WTC11 (cell line): ENCODE measurements at regions not wholly inside any gene's neighbourhood (a gene's known extent, or its start where the extent isn't known, plus 50 kb on each side); places are given as distances from the start of the nearest gene placed in this dataset.

Experiments used
- CTCF ChIP-seq: fragments of 200-600 bp; IDR thresholded peaks from 2 replicates; pipeline ENCODE4 v1.8.0; 2022; ENCODE audit warnings: antibody characterized with exemption
- E2F4 ChIP-seq: sonication (generic); formaldehyde crosslinking; IDR thresholded peaks from 2 replicates; pipeline ENCODE4 v1.8.1; 2022; ENCODE audit warnings: low read depth, mild to moderate bottlenecking, moderate library complexity, missing genetic modification reagents, borderline replicate concordance
- FOXJ3 ChIP-seq: sonication (generic); formaldehyde crosslinking; IDR thresholded peaks from 2 replicates; pipeline ENCODE4 v1.9.0; 2021; ENCODE audit warnings: missing genetic modification reagents, mild to moderate bottlenecking, borderline replicate concordance
- GRHL2 ChIP-seq: fragments of 250-450 bp; sonication (Bioruptor Pico); IDR thresholded peaks from 2 replicates; pipeline ENCODE4 v1.8.0; 2022; ENCODE audit warnings: mild to moderate bottlenecking, moderate library complexity; ENCODE audit not compliant: insufficient replicate concordance, severe bottlenecking
- JUN ChIP-seq: sonication (generic); formaldehyde crosslinking; IDR thresholded peaks from 2 replicates; pipeline ENCODE4 v1.8.0; 2023; ENCODE audit warnings: mild to moderate bottlenecking, missing genetic modification reagents
- MXD4 ChIP-seq: fragments of 250-450 bp; sonication (Bioruptor Pico); IDR thresholded peaks from 2 replicates; pipeline ENCODE4 v1.8.0; 2021; ENCODE audit warnings: mild to moderate bottlenecking, moderate library complexity, borderline replicate concordance
- NFATC4 ChIP-seq: fragments of 250-450 bp; sonication (Bioruptor Pico); IDR thresholded peaks from 2 replicates; pipeline ENCODE4 v1.9.0; 2021; ENCODE audit warnings: mild to moderate bottlenecking
- NFYB ChIP-seq: sonication (generic); formaldehyde crosslinking; conservative IDR thresholded peaks from 2 replicates; pipeline ENCODE4 v1.8.0; 2022; ENCODE audit warnings: low read depth, missing genetic modification reagents
- NR3C1 ChIP-seq: sonication (generic); formaldehyde crosslinking; conservative IDR thresholded peaks from 2 replicates; pipeline ENCODE4 v1.8.1; 2023; ENCODE audit warnings: low read depth, mild to moderate bottlenecking, missing genetic modification reagents
- TEAD4 ChIP-seq: sonication (generic); formaldehyde crosslinking; IDR thresholded peaks from 2 replicates; pipeline ENCODE4 v1.8.0; 2022; ENCODE audit warnings: mild to moderate bottlenecking, missing genetic modification reagents

GRCh38 chr9:24127519-24127918 lies 301.5 kb upstream of the ELAVL2 start:
- TF ChIP-seq E2F4 (CRISPR knock-in tag) (no peak), NFATC4 (CRISPR knock-in tag) (no peak), CTCF (no peak), FOXJ3 (no peak), MXD4 (CRISPR knock-in tag) (no peak), JUN (CRISPR knock-in tag) (no peak), GRHL2 (CRISPR knock-in tag) (no peak), NR3C1 (CRISPR knock-in tag) (no peak), NFYB (no peak), TEAD4 (CRISPR knock-in tag) (no peak)
